Upper lobe of left lung (tissue), 6 donors: ENCODE measurements at regions not wholly inside any gene's neighbourhood (a gene's known extent, or its start where the extent isn't known, plus 50 kb on each side); places are given as distances from the start of the nearest gene placed in this dataset.

Source experiments
- ATAC-seq, 2 donors: fragments of 200-7000 bp; cut with Tn5 transposase; one replicate each; pipeline ENCODE4 v1.9.1; 2022; ENCODE audit warnings: mild to moderate bottlenecking in 2 of 2, moderate library complexity in 2 of 2; ENCODE audit not compliant: low FRiP score in 2 of 2
- DNase-seq, 2 donors: peaks; one replicate each; pipeline ENCODE4 v3.0.0-alpha.2; 2019 to 2020
- H3K27ac ChIP-seq, 4 donors: fragments of 200-600 bp; sonication (generic); one replicate each; pipeline ENCODE4 v1.5.1; 2016 to 2019
- H3K27me3 ChIP-seq, 4 donors: fragments of 200-600 bp; sonication (generic); one replicate each; pipeline ENCODE4 v1.5.1; 2017 to 2019
- H3K36me3 ChIP-seq, 4 donors: fragments of 200-600 bp; sonication (generic); one replicate each; pipeline ENCODE4 v1.5.1; 2016 to 2019
- H3K4me1 ChIP-seq, 4 donors: fragments of 200-600 bp; sonication (generic); one replicate each; pipeline ENCODE4 v1.5.1; 2018 to 2019
- H3K4me3 ChIP-seq, 4 donors: fragments of 200-600 bp; sonication (generic); one replicate each; pipeline ENCODE4 v1.5.1; 2017 to 2019; ENCODE audit warnings: mild to moderate bottlenecking in 2 of 4, moderate library complexity in 1 of 4
- H3K9me3 ChIP-seq, 4 donors: fragments of 200-600 bp; sonication (generic); one replicate each; pipeline ENCODE4 v1.5.1; 2018 to 2019
- CTCF ChIP-seq, 6 experiments: fragments of 450-650 bp in 4 of 6; fragments of 200-600 bp in 2 of 6; sonication (generic) in 2 of 6; IDR thresholded peaks; one replicate each; pipeline ENCODE4 v1.5.1; 2016 to 2019; ENCODE audit warnings: antibody characterized with exemption in 6 of 6
- EP300 ChIP-seq, 4 donors: sonication (generic); formaldehyde crosslinking; IDR thresholded peaks; one replicate each; pipeline ENCODE4 v1.5.1; 2017; ENCODE audit warnings: antibody characterized with exemption in 4 of 4, control low read depth in 2 of 4
- POLR2A ChIP-seq, 4 donors: fragments of 450-650 bp; IDR thresholded peaks; one replicate each; pipeline ENCODE4 v1.5.1; 2016 to 2017; ENCODE audit warnings: antibody characterized with exemption in 4 of 4, mild to moderate bottlenecking in 2 of 4
- POLR2AphosphoS5 ChIP-seq, 2 donors: sonication (generic); formaldehyde crosslinking; IDR thresholded peaks; one replicate each; pipeline ENCODE4 v1.5.1; 2017; ENCODE audit warnings: antibody characterized with exemption in 2 of 2
- WGBS, 2 donors: methylation state at CpG; one replicate each; pipeline ENCODE4 v1.1.5; 2017 to 2018; 5-methylcytosine and 5-hydroxymethylcytosine counted together
- donor health status: DM: no; HTN: no; CAD: no; lungs with moderate emphysema.
- donor health status: DM: no; HTN: yes; CAD: no; lungs with severe emphysema.

- ATAC-seq: no peak
- TF ChIP-seq CTCF (IDR thresholded peaks at IDR 0.05) (no peak), POLR2A (IDR thresholded peaks at IDR 0.05) (no peak), POLR2AphosphoS5 (IDR thresholded peaks at IDR 0.05) (no peak), EP300 (IDR thresholded peaks at IDR 0.05) (no peak)
- Histone ChIP-seq H3K9me3 (no peaks in the 10 kb centered on the region), H3K27ac (no peak overlapping the region), H3K27me3 (no peaks in the 10 kb centered on the region), H3K4me1 (no peaks in the 10 kb centered on the region), H3K36me3 (no peaks in the 10 kb centered on the region), H3K4me3 (no peak overlapping the region)
- no peak for DNase-seq
- 84 to 87% methylated on average over 2 of the region's 2 CpGs for WGBS, 2 donors
These were observed 705.9 kb upstream of the AGA start for GRCh38 chr4:178148106-178148505.

DNA sequence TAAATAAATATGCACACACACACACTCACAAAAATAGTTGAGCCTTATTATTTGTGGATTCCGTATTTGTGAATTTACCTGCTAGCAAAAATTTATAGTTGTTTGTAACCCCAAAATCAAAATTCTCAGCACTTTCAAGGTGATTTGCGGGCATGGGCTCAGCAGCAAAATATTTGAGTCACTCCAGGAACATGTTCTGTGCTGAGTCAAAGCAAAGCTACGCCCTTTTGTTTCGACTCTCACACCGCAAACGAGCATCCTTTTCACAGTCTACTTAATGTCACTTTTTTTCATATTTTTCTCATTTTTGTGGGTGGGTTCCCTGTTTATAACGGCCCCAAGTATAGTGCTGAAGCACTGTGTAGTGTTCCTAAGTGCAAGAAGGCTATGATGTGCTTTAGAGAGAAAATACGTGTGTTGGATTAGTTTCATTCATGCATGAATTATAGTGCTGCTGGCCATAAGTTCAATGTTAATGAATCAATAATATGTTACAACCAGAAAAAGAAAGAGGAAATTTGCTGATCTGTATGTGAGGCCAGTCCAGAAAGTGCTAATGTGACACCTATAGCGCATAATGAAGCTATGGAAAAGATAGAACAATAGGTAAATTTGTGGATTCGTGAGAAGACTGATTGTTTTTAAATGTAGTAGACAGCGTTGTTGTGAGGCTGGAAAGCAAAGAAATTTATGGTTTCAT lies 723.2 kb upstream of the AGA start:
- Histone ChIP-seq H3K27ac (no peak overlapping the region), H3K4me3 (no peak overlapping the region), H3K4me1 (no peaks in the 10 kb centered on the region), H3K9me3 (peaks cover 0 to 6% (median 2%) of the 10 kb centered on the region in 4 donors), H3K36me3 (no peaks in the 10 kb centered on the region), H3K27me3 (no peaks in the 10 kb centered on the region)
- no peak for ATAC-seq
- no peak for TF ChIP-seq POLR2A (IDR thresholded peaks at IDR 0.05)
- no peak for TF ChIP-seq POLR2AphosphoS5 (IDR thresholded peaks at IDR 0.05)
- TF ChIP-seq CTCF (IDR thresholded peaks at IDR 0.05): no peak
- no peak for TF ChIP-seq EP300 (IDR thresholded peaks at IDR 0.05)
- WGBS, 2 donors: 70 to 73% methylated on average over 11 of the region's 11 CpGs
- DNase-seq: no peak

GRCh38 chr4:178165951-178166308 lies 723.7 kb upstream of the AGA start:
- WGBS, 2 donors: 57 to 60% methylated on average over 5 of the region's 5 CpGs
- peaks cover 0 to 3% (median under 1%) of the 10 kb centered on the region in 4 donors for H3K9me3 ChIP-seq
- H3K4me3 ChIP-seq: no peak overlapping the region
- H3K27me3 ChIP-seq: no peaks in the 10 kb centered on the region
- H3K36me3 ChIP-seq: no peaks in the 10 kb centered on the region
- H3K4me1 ChIP-seq: no peaks in the 10 kb centered on the region
- DNase-seq (no peak), ATAC-seq (no peak)
- no peak overlapping the region for H3K27ac ChIP-seq
- TF ChIP-seq EP300 (IDR thresholded peaks at IDR 0.05) (no peak), POLR2A (IDR thresholded peaks at IDR 0.05) (no peak), POLR2AphosphoS5 (IDR thresholded peaks at IDR 0.05) (no peak), CTCF (IDR thresholded peaks at IDR 0.05) (no peak)

- Histone ChIP-seq H3K36me3 (no peaks in the 10 kb centered on the region), H3K4me3 (no peak overlapping the region), H3K9me3 (no peaks in the 10 kb centered on the region), H3K27me3 (no peaks in the 10 kb centered on the region), H3K4me1 (no peaks in the 10 kb centered on the region), H3K27ac (no peak overlapping the region)
- 78% methylated on average over 6 of the region's 6 CpGs for WGBS, 2 donors
- no peak for ATAC-seq
- no peak for TF ChIP-seq POLR2AphosphoS5 (IDR thresholded peaks at IDR 0.05)
- DNase-seq: no peak
These were observed 731.5 kb upstream of the AGA start for GRCh38 chr4:178173771-178174170.

DNA sequence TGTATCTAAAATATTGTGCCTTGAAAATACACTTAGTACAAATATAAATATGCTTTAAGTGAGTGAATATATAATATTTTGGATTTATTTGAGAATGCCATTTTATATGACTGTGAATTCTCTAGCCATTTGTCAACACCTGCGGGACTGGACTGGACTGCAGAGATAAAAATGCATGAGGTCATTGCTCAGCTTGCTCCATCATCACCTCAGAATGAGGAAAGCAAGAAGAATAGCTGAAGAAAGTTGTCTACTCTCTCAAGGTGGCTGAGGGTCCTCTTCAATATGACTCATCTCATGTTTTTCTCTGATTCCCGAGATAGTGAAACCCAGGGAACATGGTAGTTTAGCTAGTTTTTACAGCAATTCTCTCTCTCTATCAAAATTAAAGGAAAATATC lies 732.5 kb upstream of the AGA start:
- WGBS, 2 donors: 80 to 84% methylated on average over 2 of the region's 2 CpGs
- Histone ChIP-seq H3K9me3 (no peaks in the 10 kb centered on the region), H3K27ac (no peak overlapping the region), H3K4me3 (no peak overlapping the region), H3K36me3 (no peaks in the 10 kb centered on the region), H3K4me1 (no peaks in the 10 kb centered on the region), H3K27me3 (no peaks in the 10 kb centered on the region)
- no peak for TF ChIP-seq CTCF (IDR thresholded peaks at IDR 0.05)
- no peak for TF ChIP-seq POLR2A (IDR thresholded peaks at IDR 0.05)
- DNase-seq (no peak), ATAC-seq (no peak)
